ENCODE measurements at regions not wholly inside any gene's neighbourhood (a gene's known extent, or its start where the extent isn't known, plus 50 kb on each side); places are given as distances from the start of the nearest gene placed in this dataset.
A peak's percentile ranks its signal among the peaks of the same experiment; 100 is the strongest.

DNA sequence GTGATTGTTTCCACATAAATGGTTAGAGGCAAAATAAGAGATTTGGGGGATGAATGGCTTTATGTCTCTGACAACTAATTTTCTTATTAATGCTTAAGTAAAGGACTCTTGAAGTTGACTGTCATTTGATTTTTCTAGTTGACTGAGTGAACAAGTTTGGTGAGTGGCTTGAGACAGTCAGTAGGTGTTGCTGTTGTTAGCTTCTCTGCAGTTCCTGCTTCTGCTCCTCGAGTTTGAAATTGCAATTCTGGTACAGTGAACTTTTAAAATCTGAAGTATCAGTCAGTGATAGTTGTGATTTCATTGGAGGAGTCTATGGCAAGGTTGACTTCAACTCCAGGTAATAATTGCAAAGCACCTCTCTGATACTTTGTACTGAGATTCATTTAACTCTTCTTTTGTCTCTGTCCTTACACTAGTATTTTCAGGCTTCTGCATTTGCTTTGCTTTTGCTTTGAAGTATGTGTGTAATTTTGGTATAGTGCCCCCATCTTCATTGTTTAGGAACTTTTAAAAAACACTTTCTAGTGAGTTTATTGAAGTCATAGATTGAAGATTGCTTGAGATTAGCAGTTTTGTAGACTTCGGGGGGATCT lies 415.5 kb downstream of the PCNX1 start:
- peak; percentile 59 for DNase-seq (ENCODE audit: low read depth)

DNA sequence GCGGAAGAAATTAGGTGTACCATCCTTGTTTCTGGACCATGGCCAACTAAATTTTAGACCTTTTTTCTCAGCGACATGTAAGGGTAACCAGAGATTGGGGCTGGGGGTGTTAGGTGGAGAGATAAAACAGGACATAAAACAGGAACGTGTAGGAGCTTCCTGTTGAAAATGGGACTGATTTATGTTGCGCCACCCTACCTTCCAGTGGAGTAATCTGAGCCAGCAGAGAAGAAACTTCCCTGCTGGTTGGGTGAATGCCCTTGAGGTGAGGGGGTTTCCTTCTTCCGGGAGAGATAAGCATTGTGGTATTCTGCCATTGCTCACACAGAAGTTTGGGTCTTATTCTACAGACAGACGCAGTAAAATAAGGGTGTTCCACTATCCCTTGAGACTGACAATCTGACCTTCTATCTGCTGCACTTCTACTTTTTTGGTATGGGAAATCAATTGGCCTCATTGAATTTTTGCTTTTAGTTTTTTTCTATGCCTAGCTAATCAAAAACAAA lies 417.6 kb downstream of the PCNX1 start:
- DNase-seq (ENCODE audit: low read depth) = no peak

DNA sequence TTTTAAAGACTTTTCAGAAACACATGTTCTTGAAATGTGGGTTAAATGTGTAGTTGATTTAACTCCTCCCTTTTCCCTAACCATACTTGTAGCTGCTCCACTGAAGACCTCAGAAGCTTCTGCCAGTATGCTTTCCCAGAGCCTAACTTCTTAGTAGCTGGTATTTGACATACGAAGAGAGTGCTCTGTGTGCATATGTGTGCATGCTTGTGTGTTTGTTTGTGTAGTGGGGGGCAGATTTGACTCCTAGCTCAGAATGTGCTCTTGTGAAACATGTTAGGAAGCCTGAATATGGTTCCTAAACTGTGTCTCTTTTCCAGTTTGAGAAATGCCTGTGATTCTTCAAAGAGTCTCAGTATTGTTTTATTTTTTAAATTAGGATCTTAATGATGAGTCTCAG lies 420.4 kb downstream of the PCNX1 start:
- DNase-seq (ENCODE audit: low read depth) = no peak

DNA sequence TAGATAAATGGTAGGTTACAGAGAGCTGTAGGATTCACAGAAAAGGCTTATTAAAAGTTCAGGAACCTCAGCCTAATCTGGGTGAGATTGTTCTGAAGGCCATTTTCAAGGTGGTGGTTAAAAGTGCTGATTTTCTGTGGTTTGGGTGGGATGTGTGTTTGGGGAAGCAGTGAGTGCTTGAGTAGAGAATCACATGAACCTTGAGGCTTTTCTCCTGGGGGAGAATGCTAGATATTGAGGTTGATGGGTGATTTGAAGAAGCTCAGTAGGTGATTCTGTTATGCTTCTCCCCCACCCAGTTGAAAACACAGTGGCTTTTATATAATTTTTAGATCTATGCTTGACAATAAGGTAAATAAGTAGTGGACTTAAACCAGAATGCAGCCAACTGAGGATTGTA lies 420.9 kb downstream of the PCNX1 start:
- no peak for DNase-seq (ENCODE audit: low read depth)

DNA sequence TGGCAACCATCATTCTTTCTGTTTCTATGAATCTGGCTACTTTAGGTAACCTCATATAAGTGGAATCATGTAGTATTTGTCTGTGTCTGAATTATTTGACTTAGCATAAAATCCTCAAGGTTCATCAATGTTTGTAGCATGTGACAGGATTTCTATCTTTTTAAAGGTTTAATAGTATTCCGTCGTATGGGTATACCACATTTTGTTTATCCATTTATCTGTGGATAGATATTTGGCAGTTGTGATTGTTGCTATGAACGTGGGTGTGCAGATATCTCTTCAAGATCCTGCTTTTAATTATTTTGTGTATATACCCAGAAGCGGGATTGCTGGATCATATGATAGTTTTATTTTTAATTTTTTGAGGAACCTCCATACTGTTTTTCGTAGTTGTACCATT lies 421.7 kb downstream of the PCNX1 start:
- DNase-seq (ENCODE audit: low read depth) = no peak

GRCh38 chr14:71331403-71331802 lies 424.1 kb downstream of the PCNX1 start:
- DNase-seq (ENCODE audit: low read depth) = no peak

DNA sequence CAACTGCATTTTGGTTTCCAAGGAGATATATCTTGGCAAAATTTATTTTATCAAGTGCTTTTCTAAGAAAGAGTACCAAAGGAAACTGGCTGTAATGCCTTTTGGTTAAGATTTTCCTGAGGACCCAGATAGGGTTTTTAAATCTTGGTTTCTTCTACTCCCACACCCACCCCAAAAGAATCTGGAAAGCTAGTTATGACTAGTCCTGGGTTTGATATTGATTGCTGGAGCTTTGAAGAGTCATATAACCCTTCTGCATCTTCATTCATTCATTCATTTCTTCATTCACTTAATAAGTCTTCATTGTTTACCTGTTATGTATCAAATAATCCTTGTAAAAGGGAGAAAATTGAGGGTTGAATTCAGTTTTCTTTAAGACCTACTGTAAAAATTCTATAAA lies 425.2 kb downstream of the PCNX1 start:
- DNase-seq (ENCODE audit: low read depth) = no peak

DNA sequence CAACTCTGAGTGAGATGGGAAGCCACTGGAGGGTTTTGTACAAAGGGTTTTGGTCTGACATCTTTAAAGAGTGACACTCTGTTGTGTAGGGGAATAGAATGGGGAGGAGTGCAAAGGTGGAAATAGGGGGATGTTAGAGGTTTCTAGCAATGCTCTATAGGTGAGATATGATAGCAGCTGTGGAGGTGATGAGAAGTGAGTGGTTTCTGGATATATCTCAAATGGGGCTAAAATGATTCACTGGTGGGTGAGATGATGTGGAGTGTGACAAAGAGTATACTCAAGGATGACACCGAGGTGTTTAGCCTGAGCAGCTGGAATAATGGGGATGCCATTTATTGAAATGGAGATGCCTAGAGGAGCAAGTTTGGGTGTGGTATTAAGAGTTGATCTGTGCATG lies 426.4 kb downstream of the PCNX1 start:
- no peak for DNase-seq (ENCODE audit: low read depth)

GRCh38 chr14:71336489-71337192 lies 429.4 kb downstream of the PCNX1 start:
- no peak for DNase-seq (ENCODE audit: low read depth)

DNA sequence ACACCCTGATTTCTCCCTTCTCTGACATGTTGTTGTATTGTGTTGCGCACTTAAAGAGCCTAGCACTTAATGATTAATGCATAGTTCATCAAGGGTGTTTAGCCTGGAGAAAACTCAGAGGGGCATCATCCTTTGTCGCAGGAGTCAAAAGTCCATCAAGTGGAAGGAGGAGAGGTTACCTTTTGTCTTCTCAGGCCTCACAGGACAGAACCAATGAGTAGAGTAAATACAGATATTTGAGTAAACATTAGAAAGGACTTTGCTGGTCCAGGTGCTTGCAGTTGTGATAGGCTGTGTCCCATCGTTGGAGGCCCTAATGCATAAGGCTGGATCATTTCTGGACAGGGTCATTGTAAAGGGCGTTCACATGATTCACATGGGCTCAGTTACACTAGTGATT lies 430.9 kb downstream of the PCNX1 start:
- no peak for DNase-seq (ENCODE audit: low read depth)

DNA sequence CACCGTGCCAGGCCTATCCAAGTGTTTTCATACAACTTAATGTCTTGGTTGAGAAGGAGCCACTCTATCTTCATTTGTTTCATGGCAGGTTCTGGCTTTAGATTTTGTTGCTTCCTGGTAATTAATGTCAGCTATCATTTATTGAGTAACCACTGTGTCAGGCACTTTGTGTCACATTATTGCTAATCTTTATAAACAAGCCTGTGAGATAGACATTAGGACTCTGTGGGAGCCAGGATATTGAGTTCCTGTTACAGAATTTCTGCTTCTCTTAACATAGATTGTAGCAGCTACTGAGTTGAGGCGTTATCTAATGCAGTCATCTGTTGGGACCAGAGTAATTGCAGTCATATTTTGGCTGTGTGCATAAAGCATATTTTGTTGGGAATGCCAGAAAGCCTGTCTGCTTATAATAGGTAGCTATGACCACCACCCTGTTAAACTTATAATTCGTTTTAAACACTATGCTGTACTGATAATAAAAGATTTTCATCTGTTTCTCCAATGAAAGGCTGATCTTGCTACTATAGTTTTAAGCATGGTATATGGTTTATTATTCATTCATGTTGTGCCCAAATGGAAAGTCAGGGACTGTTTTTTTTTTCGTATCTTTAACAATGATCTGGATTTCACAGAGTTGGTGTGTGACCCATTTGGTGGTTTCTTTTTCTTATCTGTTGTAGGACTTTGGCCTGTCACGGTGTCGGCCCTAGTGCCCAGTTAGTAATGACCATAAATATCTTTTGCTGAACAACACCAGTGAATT lies 432.6 kb downstream of the PCNX1 start:
- DNase-seq (ENCODE audit: low read depth) = no peak

- DNase-seq (ENCODE audit: low read depth) = no peak
These were observed 433.9 kb downstream of the PCNX1 start for GRCh38 chr14:71341156-71341555.

DNA sequence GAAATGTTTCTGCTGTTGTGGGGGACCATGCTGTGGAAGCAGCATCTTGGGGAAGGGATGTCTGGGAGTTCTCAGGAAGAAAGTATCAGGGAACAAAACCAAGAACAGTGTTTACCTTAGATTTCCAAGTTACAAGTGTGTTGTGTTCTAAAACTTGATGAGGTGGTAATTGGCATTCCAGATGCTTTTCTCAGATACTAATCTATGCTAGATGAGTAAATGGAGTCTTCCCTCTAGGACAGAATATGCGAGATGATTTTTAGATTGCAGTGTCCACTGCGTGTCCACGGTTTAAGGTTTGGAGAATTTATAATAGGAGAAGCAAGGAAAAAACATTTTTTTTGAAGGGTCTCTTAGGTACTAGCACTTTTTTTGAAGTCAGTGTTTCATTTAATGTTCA lies 436.5 kb downstream of the PCNX1 start:
- no peak for DNase-seq (ENCODE audit: low read depth)

- no peak for DNase-seq (ENCODE audit: low read depth)
These were observed 437.2 kb downstream of the PCNX1 start for GRCh38 chr14:71344506-71344905.

DNA sequence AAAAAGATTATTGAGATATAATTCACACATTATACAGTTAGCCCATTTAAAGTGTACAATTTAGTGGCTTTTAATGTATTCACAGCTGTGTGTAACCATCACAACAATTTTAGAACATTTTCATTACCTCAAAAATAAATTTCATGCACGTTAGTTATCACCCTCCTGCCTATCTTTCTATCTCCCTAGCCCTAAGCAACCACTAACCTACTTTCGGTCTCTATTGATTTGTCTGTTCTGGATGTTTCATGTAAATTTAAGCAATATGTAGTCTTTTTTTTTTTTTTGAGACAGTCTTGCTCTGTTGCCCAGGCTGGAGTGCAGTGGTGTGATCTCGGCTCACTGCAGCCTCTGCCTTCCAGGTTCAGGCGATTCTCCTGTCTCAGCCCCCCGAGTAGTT lies 439.4 kb downstream of the PCNX1 start:
- no peak for DNase-seq (ENCODE audit: low read depth)

DNA sequence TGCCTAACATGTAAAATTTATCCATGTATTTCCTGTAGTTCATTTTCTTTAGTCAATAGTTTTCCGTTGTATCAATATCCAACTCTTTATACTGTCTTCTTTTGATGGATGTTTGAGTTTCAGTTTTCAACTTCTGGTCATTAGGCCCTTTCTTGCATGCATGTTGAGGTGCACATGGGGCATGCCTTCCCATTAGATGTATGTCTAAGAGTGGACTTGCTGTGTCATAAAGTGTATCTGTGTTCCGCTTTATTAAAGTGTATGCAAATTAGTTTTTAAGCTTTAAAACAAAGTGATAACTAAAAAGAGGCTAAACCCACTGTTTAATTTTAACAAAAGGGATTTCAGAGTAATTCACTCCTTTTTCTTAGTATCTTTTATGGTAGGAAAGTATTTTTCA lies 441.1 kb downstream of the PCNX1 start:
- no peak for DNase-seq (ENCODE audit: low read depth)

DNA sequence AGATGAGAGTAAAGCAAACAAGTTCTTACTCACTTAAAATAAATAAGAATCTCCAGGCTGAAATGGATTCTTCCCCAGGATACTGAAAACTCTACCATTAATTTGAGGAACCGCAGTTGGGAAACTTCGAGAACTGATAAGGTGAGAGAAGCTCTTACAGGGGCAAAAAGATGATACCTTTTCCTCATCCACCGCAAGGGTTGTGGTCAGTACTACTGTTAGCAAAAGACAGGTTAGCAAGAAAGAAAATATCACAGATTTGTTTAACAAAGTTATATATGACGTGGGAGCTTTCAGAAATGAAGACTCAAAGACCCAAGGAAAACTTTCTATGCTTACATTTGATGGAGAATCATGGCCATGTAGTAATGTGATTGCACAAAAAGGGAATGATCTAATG lies 441.6 kb downstream of the PCNX1 start:
- DNase-seq (ENCODE audit: low read depth) = no peak

DNA sequence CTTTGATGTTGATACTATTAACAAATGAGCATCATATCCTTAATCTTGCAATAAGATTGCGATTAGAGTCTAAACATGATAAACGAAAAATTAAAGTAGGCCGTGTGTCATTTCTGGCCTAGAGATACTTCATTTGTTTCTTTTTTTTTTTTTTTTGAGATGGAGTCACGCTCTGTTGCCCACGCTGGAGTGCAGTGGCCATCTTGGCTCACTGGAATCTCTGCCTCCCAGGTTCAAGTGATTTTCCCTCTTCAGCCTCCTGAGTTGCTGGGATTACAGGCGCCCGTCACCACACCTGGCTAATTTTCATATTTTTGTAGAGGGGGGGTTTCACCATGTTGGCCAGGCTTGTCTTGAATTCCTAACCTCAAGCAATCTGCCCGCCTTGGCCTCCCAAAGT lies 446.9 kb downstream of the PCNX1 start:
- no peak for DNase-seq (ENCODE audit: low read depth)

DNA sequence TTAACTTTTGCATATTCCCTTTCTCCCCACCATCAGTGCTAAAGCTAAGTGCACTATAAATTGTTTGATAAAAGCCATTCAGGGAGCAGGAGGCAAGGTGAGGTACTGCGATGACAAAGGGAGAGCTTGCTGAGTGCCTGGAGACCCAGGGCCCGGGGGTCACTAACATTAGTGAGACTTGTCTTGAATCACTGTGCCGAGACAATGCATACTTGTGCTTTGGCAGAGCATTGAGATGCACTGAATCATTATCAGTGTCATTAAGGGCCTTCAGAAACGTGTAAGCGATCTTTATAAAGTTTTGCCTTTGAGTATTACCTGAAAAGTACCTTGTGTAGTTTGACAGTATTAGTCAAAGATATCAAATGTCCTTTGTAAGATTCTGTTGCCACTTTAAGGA lies 447.5 kb downstream of the PCNX1 start:
- DNase-seq (ENCODE audit: low read depth) = no peak

- peak; percentile 20 for DNase-seq (ENCODE audit: low read depth)
These were observed 448.3 kb downstream of the PCNX1 start for GRCh38 chr14:71355324-71356201.

DNA sequence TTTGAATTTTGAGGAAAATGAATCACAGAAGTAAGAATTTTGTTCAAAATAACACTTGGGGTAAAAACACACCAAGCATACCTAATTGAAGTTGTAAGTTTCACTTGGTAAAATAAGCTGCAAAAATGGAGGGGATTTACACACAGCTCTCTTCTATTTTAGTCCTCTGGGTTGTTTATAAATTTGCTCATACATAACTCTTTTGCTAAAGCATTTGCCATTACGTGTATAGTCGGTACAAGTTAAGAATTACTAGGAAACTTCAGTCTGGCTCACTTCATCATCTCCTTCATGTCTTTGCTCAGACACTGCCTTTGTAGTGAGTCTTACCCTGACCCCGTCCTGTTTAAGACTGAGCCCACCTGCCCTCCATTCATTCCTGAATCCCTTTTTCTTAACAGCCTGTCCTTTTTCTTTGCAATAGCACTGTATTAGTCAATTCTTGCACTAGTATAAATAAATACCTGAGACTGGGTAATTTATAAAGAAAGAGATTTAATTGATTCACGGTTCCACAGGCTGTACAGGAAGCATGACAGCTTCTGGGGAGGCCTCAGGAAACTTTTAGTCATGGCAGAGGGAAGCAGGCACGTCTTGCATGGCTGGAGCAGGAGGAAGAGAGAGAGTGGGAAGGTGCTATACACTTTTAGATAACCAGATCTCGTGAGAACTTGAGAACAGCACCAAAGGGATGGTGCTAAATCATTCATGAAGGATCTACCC lies 451.1 kb downstream of the PCNX1 start:
- no peak for DNase-seq (ENCODE audit: low read depth)

All from myocyte (in vitro differentiated cells).